Fibroblast of upper back skin (primary cell): ENCODE measurements at regions not wholly inside any gene's neighbourhood (a gene's known extent, or its start where the extent isn't known, plus 50 kb on each side); places are given as distances from the start of the nearest gene placed in this dataset.
"Not testable (repeated sequence)": the region's sequence is repeated elsewhere in the genome, so short reads cannot be mapped to it uniquely, and the experiment has no call there.

ENCODE experiments used
- DNase-seq: peaks from one replicate; pipeline ENCODE4 v3.0.0-alpha.2; 2013

DNA sequence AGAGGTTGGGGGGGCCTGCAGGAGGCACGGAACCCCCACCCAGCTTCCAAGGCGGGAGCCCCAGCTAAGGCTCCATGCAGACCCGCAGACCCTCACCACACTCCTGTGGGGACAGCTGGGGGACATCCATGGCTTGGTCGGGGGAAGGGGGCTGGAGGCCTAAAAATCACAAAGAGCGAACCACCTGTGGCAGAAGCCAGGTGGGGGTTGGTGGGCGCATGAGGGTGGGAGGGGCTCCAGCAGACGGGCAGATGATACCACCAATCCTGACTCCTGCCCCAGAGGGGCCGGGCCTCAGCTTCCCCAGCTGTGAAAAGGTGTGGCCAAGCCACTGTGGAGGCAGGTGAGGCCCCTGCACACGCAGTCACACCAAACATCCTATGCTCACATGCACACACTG lies 111.6 kb downstream of the FAM53A start:
- no peak for DNase-seq

DNA sequence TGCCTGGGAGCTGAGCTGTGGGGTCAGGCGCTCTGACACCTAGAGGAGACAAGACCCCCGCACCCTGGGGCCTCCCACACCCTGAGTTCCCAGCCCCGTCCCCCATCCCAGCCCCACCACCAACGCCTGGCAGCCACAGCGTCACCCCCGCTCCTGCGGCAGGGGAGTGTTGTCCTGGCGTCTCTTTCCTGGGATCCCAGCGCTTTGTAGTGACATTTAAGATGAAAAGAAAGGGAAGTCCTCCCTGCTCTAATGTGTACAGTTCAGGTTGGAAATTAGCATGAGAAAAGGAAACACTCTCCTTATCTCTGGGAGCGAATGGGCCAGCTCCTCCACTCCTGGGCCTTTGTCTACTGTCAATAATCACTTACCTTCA lies 112.1 kb downstream of the FAM53A start:
- DNase-seq, result no peak

DNA sequence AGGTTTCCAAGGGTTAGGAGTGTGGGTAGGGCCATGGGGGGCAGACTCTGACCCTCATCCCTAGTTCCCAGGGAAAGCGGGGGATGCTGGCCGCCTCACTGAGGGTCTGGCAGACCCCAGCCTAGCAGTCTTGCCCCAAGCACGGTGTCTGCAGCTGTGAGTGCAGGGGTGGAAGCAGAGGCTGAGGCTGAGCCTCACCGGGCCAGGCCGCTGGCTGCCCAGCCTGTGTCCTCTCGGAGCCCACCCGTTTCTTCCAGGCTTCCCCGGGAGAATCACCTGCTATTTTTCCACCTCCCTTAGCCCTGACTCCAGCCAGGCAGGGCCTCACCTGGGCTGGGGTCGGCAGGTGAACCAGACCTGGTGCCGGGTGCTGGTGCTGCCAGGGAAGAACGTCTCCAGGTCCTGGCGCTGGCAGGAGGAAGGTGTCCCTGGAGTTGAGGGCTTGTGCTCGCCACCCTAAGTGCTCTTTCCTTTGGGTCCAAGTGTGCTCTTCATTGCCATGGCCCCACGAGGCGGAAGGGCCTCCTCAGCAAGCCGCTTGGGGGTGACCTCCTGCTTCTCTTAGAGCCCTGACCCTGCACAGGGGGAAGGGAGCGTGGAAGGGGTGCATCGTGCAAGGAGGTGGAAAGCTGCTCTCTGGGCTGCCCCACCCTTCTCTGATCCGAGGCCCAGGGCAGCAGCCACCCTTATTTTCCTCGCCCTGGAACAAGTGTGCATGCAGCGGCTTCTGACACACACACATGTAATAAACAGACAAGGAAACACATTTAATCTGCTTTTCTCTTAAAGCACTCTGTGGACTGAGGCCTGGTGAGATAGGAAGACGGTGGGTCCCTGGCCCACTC lies 112.7 kb downstream of the FAM53A start:
- DNase-seq, result no peak

DNA sequence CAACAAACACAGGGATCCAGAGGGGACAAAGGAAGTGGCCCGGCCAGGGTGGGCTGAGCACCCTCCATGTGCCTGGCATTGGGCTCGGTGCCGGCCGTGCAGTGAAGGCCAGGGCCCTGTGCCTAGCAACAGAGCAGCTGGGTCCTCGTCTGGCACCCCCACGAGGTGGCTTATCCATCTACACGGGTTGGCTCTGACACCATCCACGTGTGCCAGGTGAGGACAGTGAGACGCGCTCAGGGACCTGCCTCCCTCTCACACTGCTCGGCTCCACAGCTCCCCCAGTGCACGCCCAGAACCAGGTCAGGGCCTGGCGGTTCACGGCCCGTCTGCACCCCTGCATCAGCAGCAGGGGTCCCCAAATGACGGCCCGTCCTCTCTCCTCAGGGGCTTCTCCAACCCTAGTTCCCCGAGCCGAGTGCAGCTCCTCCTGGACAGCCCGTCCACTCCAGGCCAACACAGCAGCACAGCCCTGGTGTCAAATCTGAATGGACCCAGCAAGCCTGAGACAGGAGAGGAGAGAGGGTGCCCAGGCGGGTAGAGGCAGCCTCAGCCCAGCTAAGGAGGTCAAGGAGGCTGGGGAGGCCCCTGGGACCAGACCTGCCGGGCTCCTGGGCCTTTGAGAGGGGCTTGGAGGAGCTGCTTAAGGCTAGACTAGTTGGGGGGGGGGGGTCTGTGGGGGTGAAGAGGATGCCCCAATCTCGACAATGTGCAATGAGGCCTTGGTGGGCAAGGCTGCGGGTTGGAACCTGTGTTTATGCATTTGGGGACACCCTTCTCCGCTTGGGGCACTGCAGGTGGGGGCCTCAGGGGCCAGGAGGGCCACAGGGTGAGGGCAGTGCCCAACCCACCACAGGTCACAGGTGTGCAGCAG lies 113.6 kb downstream of the FAM53A start:
- no peak for DNase-seq

DNA sequence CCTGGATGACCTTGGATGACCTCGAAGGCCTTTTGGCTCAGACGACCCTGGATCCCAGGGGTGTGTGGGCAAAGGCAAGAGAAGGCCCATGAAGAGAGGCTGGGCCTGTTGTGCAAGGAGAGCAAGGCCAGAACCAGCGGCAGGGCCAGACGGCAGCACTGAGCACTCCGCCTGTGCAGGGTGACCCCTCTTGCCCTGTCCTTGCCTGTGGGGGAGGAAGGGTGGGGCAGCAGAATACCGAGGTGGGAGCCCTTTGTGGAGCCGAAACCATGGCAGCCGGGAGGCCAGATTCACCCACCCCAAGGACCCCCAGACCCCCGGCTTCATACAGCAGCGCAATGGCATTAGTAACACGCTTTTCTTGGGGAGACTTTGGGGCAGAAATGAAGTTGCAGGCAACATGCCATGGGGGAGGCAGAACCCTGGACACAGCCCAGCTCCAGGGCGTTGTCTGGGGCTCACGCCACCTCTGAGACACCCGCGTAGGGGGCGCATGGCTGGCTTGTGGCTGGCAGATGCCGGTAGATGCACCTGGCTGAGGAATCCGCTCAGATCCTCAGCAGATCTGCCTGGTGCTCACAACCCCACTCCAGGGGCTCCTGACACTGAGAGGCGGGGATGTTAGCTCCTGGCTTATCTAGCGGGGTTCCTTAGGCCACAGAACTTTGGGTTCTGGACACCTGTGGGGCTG lies 114.5 kb downstream of the FAM53A start:
- DNase-seq, result no peak

DNA sequence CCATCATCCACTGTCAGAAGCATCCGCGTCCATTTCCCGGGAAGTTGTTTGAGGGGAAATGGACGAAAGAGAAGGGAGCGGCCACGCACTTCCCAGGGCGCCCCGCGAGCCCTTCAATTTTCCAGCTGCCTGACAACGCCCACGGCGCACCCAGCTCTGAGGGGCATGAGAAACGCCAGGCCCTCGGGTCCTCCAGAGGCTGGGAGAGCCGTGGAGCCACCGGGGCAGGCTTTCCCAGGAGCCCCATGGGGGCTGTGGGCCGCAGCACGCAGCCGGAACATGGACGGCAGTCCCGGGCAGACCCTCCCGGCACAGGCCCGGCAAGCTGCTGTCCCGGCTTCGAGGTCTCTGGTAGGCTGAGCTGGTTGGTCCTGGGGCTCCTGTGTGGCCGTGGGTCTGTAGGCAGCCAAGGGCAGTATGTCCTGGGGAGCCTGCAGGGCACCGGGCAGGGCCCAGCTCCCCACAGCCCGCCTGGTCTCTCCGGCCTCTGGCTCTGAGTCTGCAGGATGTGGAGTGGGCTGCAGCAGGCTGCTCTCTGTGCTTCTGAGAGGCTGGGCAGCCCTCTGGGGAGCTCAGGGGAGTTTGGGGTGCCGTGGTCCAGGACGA lies 115.2 kb downstream of the FAM53A start:
- no peak for DNase-seq

DNA sequence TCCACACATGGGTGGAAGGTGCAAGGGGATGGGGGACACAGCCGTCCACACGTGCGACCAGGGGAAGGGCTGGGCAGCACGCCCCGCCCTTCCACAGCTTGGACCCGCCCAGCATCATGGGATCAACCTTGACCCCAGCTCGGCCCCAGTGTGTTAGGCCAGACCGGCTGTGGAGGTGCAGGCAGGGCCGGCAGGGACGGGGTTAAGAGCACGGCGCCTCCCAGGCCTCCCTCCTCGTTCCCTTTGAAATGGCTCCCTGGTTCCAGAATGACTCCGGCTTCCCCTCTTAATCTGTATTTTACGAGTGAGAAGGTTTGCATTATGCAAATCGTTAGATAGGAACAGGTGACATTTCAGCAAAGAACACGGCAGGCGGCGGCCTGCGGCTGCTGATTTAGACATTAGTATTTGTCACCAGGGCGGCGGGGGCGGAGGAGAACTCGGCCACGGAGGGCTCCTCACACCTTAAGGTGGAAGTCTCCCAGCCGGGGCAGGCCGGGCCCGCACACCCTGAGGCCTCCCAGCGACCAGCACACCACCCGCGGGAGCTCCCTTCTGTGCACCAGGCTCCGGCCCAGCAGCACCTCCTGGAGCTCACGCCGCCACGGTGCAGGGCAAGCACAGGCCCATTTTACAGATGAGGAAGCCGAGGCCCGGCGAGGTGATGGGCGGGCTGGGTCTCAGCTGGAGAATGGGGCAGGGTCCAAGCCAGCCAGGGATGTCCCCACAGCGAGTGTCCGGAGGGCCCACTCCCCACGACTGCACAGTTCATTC lies 116.1 kb downstream of the FAM53A start:
- no peak for DNase-seq

DNA sequence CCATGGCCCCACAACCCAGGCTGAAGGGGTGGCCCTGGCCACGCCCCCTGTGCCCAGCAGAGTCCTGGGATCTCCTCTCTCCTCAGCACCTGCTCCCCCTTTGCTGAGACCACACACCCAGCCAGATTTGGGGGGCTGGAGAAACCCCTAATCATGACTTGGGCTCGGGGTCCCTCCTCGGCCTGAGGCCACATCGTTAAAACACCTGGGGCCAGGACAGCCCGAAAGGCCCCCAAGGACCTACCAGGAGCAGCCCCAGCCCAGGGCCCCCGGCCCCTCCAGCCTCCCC lies 116.7 kb downstream of the FAM53A start:
- no peak for DNase-seq

DNA sequence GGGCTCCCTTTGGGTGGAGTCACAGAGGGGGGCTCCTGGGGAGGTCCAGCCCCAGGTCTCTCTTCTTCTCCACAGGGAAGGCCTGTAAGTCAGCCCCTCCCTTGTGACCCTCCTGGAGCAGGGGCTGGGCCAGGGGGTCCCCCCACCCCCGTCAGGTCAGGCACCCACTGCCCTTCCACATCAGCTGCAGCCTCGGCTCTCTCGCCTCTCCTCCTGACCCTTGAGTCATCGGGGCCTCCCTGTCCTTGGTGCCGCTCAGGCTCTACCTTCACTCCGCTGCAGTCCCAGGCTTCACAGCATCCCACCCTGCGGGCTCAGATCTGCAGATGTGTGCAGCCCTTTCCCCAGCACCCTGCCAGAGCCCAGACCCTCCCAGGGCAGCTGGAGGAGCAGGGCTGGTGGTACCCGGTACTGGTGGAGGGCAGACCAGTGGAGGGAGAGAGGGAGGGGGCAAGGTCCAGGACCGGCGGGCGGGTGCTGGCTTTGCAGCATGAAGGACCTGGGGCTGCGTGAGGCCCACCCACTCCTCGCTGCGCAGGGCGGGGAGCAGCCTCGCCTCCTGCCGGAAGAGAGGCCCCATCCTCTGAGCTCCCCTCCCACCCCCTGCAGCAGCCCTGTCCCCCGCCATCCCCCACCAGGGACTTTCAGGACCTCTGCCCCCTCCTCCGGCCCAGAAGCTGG lies 117.1 kb downstream of the FAM53A start:
- no peak for DNase-seq

DNA sequence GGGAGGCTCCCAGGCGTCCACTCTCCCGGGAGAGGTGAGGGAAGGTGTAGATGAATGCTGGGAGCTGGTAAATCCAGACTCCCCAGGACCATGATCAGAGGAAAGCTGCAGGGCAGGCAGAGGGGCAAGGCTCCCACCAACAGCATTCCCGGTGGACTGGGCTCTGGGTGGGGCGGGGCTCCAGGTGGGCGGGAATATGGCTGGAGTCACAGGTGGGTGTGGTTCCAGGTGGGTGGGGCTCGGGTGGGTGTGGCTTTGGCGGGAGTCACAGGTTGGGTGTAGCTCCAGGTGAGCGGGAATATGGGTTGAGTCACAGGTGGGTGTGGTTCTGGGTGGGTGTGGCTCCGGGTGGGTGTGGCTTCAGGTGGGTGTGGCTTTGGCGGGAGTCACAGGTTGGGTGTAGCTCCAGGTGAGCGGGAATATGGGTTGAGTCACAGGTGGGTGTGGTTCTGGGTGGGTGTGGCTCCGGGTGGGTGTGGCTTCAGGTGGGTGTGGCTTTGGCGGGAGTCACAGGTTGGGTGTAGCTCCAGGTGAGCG lies 117.7 kb downstream of the FAM53A start:
- not testable (repeated sequence) for DNase-seq

DNA sequence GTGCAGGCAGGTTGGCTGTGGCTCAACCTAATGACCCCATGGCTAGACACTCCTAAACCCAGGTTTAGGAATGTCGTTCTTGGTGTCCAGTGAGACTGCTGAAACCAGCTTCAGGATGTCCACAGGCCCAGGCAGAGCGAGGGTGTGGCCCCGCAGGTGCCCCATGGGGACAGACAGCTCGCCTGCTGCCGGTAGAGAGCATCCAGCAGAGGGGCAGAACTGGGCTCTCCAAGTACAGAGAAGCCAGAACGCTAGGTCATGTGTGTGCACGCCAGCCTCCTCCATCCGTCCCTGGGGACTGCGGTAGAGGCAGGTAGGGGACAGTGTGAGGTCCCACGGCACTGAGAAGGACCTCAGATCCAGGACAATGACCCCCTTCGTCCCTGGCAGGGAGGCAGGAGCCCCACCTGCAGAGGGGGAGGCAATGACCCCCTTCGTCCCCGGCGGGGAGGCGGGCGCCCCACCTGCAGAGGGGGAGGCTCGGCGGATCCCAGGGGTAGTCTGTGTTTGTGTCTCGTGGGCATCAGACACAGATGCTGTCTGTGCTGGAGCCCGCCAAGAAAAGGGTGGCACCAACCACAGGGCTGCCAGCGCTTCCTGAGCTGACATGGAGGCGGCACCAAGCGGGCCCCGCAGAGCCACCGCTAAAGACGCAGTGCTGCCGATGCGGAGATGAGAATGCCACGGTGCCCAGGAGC lies 118.4 kb downstream of the FAM53A start:
- no peak for DNase-seq

DNA sequence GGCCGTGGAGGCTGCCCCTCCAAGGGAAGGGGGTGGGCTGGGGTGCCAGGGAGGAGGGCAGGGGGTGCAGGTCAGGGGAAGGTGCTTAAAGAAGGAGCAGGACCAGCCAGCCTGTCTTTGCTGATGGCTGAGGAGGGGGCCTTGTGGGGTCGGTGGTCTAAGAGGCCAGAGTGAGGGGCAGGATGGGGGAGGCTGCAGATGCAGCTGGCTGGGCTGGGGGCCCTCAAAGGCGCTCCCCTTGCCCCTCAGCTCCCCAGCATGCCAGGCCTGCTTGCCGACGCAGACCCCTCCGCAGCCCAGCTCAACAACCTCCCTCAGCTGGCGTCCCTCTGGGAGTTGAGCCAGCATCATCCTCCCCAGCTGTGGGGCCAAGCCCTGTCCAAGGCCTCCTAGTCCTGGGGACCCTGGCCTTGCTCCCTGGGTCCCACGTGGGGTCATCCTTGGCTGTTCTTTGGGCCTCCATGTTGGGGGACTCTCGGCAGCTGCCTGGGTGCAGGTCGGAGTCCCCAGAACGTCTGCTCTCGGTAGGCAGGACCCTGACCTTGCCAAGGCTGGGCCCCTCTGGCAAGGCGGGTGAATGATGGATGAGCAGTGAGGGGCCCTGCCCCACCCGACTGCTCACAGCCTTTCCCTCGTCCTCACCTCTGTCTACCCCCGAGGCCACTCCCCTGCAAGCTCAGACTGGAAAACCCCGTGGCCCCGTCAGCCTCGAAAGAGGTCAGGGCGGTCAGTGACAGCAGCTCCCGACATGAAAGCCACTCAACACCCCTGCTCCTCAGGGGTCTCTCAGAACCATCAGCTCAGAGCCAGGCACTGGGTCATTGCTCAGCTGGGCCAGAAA lies 119.4 kb downstream of the FAM53A start:
- DNase-seq, result no peak

DNA sequence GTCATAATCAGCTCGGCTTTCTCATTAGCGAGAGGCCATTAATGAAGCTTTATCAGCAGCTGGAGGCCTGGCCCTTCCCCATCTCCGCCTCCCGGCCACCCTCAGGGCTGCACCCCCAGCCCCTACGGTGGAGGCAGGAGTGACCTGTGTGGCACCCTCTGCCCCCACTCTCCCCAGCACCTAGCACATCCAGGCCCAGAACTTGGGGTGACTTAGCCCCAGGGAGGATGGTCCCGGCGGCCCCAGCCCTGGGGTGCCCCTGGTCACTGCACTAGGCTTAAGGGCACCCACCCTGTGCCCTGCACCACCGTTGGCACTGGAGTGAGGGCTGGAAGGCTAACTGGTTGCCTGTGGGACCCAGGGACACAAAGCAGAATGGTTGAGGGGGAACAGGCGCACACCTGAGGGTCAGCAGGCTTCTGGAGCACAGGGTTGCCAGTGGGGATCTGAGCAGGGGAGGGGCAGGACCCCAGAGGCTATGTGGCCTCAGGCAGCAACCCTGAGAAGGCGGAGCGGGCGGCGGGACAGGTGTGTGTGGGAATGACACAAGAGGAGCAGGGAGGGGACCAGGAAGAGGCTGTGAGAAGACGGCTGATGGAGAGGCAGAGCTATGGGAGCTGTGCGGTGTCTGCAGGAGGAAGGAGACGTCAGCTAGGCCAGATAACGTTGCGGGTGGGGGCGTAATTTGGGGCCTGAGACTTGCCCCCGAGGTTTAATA lies 120.2 kb downstream of the FAM53A start:
- no peak for DNase-seq

DNA sequence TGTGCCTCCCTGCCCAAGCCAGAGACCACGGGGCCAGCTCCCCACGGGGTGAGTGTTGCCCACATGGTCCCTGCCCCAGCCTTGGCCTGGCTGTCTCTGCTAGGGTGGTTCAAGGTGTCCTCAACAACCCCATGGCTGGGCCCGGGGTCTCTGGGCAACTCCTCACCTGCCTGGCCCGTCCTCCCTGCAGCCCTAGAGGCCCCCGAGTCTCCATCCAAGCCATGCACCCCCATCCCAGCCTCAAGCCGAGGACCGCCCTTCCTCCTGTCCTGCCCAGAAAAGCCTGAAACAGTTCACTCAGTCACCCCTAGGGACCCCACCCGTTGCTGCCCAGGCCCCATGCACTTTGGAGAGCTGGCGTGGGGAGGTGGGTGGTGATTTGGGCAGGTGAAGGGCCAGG lies 120.9 kb downstream of the FAM53A start:
- no peak for DNase-seq

DNA sequence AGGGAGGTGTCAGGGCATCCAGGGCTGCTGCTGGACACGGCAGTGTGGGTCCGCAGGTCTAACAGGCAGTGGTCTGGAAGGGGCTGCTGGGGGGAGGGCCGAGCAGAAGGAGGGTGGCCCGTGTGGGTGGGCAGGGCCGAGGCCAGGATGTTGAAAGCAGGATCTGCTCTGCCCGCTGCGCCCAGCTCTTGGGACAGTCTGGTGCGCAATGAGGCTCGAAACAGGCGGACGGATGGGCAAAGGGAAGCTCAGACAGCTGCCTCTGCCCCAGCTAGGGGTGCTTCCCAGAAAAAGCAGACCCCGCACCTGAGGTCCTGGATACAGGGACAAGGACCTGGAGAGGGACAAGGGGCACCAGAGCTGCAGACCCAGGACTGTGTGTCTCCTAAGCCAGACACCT lies 121.3 kb downstream of the FAM53A start:
- no peak for DNase-seq

DNA sequence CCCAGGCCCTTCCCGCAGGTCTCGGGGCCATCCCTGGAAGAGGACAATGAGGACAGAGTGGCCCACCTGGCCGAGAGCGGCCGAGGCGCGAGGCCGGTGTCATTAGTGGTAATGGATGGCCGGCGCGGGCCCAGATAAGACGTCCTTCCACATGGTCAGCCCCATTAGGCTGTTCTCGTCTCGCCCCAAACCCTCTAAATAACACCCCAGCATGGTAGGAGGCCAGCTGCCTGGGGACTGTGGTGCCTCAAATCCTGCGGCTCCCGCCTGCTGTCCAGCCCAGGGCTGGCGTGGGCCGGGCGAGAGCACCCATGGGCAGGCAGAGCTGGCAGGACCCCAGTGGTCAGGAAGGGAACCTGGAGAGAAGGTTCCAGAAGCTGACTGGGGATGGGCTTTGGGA lies 121.7 kb downstream of the FAM53A start:
- DNase-seq, result no peak

DNA sequence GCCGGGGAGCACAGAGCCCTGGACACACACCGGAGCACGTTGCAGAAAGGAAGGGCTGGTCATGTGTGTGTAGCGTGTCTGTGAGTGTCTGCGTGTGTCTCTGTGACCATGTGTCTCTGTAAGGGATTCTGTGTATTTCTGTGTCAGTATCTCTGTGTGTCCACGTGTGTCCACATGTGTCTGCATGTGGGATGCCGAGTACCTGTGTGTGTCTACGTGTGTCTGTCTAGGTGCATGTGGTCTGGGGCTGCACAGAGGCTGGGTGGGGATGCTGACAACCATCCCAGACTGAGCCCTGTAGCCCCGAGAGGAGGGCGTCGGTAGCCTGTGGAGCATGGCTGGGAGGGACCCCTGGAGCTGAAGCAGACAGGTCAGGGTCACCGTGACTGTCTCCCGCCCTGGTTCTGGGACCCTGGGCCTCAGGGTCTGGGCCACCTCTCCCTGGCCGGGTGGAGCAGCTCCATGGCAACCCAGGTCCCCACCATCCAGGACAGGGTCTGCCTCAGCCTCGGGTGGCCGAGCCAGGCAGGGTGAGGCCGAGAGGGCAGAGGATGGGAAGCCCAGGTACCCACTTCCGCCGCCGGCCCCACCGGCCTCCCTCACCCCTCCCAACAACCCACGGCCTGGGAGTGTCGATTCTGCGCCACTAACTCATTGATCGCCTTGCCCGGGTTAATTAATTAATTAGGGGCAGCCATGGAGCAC lies 122.7 kb downstream of the FAM53A start:
- no peak for DNase-seq

DNA sequence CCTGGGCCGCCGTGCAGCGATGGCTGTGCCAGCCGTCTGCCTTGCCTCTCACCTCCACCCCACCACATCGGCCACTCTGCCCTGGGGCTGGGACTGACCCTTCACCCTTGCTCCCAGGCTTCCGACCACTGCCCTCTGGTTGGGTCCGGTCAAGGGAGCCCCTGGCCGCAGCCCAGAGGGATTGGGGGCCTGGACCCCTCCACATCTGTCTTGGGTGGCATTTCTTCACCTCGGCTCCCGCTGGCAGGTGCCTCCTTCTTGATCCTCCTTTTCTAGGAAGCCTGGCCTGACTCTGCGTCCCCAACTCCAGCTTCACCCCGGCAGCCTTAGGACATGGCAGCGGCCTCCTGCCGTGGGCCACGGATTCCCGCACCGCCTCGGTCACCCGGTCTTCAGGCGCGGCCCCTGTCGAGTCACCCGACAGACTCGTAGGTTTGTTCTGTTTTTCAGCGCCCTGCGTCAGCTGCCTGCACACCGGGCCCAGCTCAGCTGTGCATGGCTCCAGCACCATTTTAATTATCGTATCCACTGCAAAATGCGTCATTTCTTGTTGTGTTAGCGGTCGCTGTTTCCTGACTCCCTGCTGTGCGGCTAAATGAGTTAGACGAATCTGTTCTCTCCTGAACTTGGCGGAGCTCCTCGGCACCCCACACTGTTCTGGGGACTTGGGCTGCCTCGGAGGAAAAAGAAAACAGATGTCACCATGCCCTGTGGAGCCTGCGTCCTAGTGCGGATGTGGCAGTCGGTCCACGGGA lies 124.0 kb downstream of the FAM53A start:
- DNase-seq, result no peak
